ENCODE measurements at regions not wholly inside any gene's neighbourhood (a gene's known extent, or its start where the extent isn't known, plus 50 kb on each side); places are given as distances from the start of the nearest gene placed in this dataset.
"Not testable (repeated sequence)": the region's sequence is repeated elsewhere in the genome, so short reads cannot be mapped to it uniquely, and the experiment has no call there.

GRCh38 chr10:8173243-8173865 is 118.9 kb downstream of the GATA3 start:
- no peak for DNase-seq (ENCODE audit: low read depth)

DNA sequence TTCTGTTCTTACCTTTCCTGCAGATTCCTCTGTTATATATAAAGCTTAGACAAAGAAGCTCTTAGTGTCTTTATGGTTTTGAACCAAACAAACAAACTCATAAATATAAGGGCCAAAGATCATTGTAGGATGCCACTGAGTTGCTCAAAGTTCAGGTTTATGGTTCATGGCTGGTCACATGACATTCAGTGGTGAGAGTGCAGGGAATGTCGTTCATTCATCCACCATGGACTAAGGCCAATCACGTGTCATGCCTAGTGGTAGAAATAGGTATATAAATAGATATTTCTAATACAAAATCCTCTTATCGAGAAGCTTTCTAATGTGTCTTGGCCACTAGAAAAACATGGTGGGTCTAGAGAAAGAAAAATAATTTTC is 119.4 kb downstream of the GATA3 start:
- no peak for DNase-seq (ENCODE audit: low read depth)

DNA sequence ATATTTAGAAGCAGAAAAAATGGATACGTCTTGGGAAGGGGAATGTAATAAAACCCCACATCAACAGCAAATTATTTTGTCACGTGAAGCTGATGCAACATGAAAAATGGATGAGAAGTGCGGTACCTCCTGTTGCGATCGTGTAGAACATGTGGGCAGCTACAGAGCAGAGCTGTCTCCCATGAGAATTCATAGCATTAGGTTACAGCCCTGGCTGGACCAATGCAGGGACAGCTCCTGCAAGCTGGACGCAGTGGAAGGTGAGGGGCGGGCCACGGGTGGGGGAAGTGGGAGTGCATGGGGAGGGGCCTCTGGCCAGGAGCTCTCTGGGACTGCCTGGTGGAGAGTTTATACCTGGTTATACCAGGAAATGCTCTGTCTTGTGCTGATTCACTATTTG is 120.3 kb downstream of the GATA3 start:
- DNase-seq (ENCODE audit: low read depth), result no peak

DNA sequence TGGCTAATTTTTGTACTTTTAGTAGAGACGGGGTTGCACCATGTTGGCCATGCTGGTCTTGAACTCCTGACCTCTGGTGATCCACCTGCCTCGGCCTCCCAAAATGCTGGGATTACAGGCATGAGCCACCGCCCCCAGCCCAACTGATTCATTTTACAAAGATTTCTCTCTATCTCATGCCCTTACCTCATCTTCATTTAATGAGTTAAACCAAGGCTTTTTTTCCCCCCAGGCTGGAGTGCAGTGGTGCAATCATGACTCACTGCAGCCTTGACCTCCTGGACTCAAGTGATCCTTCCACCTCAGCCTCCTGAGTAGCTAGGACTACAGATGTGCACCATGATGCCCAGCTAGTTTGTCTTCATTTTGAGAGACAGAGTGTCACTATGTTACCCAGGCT is 123.0 kb downstream of the GATA3 start:
- not testable (repeated sequence) for DNase-seq (ENCODE audit: low read depth)

GRCh38 chr10:8179773-8180172 is 125.3 kb downstream of the GATA3 start:
- not testable (repeated sequence) for DNase-seq (ENCODE audit: low read depth)

DNA sequence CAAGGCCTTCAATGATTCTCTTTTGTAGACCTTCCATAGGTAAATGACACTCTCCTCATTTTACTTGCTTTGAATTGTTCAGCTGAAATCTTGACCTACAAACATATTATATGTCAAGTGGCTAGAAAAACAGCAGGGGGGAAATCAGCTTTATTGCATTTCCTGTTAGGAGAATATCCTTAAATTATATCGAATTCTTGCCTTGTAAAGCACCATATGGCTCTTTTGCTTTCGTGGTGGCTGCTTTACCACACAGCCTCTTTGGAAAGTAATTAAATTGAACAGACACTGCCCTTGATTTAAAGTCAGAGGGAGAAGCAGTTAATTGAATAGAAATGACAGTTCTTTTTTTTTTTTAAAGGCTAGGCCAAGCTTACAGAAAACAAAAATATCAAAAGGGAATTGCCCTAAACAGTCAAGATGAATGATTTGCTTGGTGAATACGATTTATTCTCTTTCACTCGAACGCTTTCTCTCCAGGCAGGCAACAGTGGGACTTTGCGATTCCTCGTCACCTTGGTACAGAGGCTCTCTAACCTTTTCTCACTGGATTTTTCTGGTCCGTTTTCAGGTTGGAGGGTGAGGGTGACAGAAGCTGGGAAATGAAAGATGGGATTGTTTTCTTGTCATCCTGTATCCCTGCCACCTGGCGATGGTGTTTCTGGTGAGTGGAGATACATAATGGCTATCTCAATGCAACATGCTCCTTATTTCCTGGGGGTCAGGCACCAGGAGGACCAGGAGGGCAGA is 126.0 kb downstream of the GATA3 start:
- DNase-seq (ENCODE audit: low read depth), result no peak

- DNase-seq (ENCODE audit: low read depth), result no peak
Observed at GRCh38 chr10:8181496-8182157, 127.1 kb downstream of the GATA3 start.

DNA sequence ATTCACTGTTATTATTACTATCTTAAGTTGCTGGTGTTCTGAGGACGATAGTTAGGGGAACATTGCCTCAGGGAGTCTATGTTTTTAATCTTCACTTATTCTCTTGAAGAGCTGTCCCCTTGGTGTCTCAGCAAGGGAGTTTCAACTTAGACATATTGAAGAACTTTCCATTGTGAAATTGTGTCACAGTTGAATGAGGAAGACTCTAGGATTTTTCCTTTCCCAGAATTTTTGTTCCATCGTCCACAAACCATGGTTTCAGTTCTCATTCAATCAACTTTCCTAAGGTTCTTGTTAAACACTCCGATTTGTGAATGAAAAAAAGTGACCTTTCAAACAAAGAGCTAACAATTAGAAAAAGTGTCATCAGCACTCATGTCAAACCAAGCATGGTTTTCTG is 128.3 kb downstream of the GATA3 start:
- DNase-seq (ENCODE audit: low read depth), result no peak

GRCh38 chr10:8183241-8183704 is 128.8 kb downstream of the GATA3 start:
- peak; percentile 12 for DNase-seq (ENCODE audit: low read depth)

DNA sequence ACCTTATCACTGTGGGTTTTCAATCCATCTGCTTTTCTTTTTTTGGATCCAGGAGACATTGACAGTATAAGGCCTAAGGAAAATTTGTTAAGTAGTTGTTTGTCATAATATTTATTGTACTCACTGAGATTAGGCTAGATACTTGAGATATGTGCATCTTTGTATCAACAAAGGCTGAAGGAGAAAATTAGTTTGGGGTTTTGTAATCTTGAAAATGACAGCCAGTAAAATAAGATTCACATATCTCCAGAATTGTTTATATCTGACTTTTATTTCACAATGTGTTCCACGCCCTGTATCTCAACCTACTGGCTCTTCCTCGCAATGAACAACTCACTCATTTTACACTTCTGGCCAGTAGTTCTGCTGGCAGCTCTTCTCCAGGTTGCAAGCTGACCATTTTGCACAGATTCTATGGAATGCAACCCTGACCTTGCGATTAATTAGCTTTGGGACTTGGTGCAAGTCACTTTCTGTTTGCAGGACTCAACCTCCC is 132.7 kb downstream of the GATA3 start:
- DNase-seq (ENCODE audit: low read depth), result no peak

DNA sequence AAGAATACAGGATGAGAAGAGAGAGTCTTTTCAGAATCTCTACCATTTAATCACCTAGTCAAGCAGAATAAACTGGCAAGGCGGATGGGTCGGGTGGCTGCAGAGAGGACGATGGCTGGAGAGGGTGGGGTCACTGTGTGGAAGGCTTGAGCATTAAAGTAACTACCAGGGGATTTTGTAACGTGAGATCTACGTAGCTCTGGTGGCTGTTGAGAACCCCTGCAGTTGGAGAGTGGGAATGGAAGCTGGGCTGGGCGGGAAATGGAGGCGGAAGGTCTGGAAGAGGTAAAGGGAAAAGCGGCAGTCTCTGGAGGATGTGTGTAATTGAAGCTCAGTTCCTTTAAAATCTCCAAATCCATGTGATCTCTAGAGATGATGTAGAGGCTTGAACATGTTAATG is 135.0 kb downstream of the GATA3 start:
- DNase-seq (ENCODE audit: low read depth), result no peak

GRCh38 chr10:8192301-8192700 is 137.8 kb downstream of the GATA3 start:
- no peak for DNase-seq (ENCODE audit: low read depth)

- DNase-seq (ENCODE audit: low read depth), result no peak
Observed at GRCh38 chr10:8193546-8193945, 139.1 kb downstream of the GATA3 start.

DNA sequence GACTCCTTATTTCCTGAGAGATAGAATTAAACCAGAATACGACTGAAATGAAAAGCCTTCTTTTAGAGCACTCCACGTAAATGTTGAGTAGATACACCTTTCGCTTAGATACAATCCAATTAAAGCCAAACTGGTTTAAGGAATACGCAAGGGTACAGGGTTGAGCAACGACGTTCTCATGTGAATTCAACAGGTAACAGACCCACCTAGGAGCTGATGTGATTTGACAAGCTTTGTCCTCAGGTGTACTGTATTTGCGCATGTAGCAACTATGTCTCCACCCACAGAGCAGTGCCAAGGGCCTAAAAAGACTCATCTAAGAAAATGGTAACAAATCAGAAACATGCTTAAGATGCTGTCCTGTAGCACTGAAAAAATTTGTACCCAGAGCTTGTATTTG is 139.6 kb downstream of the GATA3 start:
- DNase-seq (ENCODE audit: low read depth), result no peak

- DNase-seq (ENCODE audit: low read depth), result no peak
Observed at GRCh38 chr10:8206882-8207281, 152.4 kb downstream of the GATA3 start.

DNA sequence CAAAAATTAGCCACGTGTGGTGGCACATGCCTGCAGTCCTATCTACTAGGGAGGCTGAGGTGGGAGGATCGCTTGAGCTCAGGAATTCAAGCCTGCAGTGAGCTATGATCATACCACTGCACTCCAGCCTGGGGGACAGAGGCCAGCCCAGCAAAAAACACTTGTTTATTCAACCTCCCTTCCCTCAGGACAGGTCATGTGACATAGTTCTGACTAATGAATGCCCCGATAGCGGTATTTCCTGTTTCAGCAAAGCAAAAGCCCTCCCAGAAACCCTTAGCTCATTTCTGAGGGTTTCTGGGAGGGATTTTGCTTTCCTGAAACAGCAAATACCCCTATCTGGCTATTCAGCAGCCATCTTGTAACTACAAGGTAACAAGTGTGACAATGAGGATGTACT is 157.1 kb downstream of the GATA3 start:
- no peak for DNase-seq (ENCODE audit: low read depth)

DNA sequence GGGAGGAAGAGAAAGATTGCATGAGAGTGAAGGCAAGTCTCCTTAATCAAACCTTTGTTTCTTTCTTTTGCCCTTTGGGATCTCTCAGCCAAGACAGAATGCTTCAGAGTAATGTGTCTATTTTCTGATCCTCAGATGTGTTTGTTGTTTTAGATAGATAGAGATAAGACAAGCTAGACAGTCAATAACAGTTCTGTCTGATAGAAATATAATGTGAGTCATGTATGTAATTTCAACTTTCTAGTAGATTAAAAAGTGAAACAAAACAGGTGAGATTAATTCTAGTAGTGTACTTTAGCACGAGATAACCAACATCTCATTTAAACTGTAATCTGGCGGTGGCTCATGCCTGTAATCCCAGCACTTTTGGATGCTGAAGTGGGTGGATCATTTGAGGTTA is 159.2 kb downstream of the GATA3 start:
- no peak for DNase-seq (ENCODE audit: low read depth)

GRCh38 chr10:8214587-8214986 is 160.1 kb downstream of the GATA3 start:
- DNase-seq (ENCODE audit: low read depth), result no peak

GRCh38 chr10:8216893-8217292 is 162.4 kb downstream of the GATA3 start:
- DNase-seq (ENCODE audit: low read depth), result no peak

DNA sequence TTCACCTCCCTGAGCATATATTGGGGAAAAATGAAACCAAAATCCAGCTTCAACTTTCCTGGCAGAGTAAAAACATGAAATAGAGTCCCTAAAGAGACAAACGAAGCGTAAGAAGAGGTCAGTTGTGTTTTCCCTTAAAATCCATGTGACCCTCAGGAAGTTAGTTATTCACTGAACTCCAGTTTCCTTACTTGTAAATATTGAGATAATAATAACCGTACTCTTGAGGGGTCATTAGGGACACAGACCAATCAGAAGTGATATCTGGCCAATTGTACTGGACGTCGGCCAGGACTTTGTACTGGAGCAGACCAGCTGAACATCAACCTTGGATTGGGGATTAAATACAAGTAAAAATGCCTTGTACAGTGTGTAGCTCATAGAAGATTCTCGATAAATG is 167.0 kb downstream of the GATA3 start:
- DNase-seq (ENCODE audit: low read depth), result no peak

GRCh38 chr10:8224591-8224990 is 170.1 kb downstream of the GATA3 start:
- no peak for DNase-seq (ENCODE audit: low read depth)

DNA sequence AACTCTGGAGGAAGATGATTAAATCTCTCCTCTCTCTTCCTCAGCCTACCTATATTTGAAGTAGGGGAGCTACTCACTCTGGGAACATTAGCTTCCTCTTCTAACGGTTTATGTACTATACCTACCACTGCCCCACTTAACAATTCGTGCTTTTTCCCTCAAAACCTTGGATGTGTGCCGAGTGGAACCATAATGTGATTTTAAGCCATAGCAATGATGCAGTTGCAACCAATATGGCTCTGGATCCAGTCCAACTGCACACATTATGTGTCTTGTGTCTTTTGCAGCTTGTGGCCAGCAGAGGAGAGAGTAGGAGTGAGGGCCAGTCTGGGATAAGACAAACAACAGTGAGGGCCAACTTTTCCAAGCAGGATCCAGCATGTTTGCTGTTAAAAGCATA is 170.7 kb downstream of the GATA3 start:
- no peak for DNase-seq (ENCODE audit: low read depth)

DNA sequence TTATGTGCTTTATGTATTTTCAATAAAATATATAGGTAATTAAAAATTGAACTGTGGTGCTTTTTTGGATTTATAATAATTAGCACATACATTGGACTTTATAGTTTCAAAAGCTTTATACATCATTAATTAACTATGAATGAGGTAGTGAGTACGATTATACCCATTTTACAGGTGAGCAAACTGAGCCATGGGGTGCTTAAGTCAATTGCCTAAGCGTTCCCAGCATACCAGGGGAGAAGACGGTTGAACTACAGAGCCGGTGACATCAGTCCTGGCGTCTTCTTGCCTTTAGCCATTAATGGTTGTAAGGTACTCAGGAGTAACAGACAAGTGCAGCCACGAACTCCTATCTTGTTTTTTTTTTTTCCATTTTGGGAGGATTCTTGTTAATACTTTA is 172.8 kb downstream of the GATA3 start:
- no peak for DNase-seq (ENCODE audit: low read depth)

All from activated gamma-delta T cell treated with anti-CD3 and anti-CD28 coated beads, Interleukin-2, amount 50 U/mL, for 16 hours (primary cell).